ENCODE measurements at regions not wholly inside any gene's neighbourhood (a gene's known extent, or its start where the extent isn't known, plus 50 kb on each side); places are given as distances from the start of the nearest gene placed in this dataset.

DNA sequence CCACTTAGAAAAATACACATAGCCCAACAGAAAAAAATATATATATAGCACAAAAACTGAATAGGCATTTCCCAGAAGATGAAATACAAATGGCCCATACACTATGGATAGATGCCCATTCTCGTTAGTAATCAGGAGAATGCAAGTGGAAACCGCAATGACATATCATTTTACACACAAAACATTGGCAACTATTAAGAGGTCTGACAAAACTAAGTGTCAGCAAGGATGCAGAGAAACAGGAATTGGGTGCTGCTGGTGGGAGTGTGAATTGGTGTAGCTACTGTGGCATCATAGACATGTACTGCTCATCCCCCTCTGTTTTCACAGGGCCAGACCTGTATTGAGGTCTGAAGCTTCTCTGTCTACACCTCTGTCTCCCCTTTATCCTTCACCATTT, 320.0 kb downstream of the IDS start:
- TF ChIP-seq CTCF (IDR thresholded peaks at IDR 0.05 in 4 of 5, conservative IDR thresholded peaks at IDR 0.05 in 1 of 5) = no peak
- TF ChIP-seq POLR2A (IDR thresholded peaks at IDR 0.05) = no peak

All from gastrocnemius medialis (tissue), 4 donors.